CD4-positive, alpha-beta T cell treated with Interleukin-4 for 1 hour (primary cell): ENCODE measurements at regions not wholly inside any gene's neighbourhood (a gene's known extent, or its start where the extent isn't known, plus 50 kb on each side); places are given as distances from the start of the nearest gene placed in this dataset.
"Not testable (repeated sequence)": the region's sequence is repeated elsewhere in the genome, so short reads cannot be mapped to it uniquely, and the experiment has no call there.

ENCODE experiments used
- DNase-seq, 2 donors: peaks; one replicate each; pipeline ENCODE4 v3.0.0-alpha.2; 2020 to 2022

GRCh38 chr5:1961952-1962595, 79.3 kb upstream of the IRX4 start:
- no peak for DNase-seq

DNA sequence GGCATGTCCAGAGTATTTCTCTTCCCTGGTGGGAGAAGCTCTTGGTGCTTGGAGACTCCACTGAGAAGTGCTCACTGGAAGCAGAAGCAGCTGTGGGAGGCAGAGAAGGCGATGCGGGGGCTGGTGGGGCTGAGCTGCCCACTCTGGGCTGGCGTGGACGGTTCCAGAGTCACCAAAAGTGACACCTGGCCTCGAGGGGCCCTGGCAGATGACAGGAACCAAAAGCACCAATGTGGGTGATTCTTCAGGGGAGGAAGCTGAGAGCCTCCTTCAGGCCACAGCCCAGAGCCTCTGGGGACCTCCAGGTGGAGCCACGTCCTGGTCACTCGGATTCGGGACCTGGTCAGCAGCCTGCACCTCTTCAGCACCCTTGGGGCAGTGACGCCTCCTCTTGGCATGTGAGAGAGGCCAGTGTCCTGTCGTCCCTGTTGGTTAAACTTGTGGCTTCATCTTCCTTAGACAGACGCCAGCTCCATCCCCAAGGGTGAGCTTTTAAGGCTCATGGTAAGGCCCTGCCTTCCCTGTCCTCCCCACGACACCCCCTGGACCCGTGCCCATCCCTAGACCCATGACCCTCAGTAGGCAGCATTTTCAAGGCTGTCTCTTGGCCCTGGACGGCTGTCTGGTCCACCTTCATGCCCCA, 78.7 kb upstream of the IRX4 start:
- no peak for DNase-seq

DNA sequence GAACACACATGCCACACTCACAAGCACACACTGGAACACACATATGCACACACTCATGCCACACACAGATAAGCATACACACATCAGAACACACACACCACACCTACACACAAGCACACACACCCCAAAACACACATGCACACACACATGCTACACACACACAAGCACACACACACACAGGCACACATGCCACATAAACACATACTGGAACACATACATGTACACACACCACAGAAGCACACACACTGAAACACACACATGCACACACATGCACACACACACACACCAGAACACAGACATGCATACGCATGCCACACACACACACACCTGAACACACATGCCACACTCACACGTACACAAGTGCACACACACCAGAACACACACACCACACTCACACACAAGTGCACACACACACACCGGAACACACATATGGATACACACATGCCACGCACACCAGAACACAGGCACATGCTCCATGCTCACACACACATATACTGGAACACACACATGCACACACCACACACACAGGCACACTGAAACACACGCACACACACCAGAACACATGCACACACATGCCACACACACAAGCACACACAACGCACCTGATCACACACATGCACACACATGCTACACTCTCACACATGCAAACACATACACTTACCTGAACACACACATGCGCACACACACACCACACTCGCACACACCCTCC, 78.0 kb upstream of the IRX4 start:
- no peak for DNase-seq

DNA sequence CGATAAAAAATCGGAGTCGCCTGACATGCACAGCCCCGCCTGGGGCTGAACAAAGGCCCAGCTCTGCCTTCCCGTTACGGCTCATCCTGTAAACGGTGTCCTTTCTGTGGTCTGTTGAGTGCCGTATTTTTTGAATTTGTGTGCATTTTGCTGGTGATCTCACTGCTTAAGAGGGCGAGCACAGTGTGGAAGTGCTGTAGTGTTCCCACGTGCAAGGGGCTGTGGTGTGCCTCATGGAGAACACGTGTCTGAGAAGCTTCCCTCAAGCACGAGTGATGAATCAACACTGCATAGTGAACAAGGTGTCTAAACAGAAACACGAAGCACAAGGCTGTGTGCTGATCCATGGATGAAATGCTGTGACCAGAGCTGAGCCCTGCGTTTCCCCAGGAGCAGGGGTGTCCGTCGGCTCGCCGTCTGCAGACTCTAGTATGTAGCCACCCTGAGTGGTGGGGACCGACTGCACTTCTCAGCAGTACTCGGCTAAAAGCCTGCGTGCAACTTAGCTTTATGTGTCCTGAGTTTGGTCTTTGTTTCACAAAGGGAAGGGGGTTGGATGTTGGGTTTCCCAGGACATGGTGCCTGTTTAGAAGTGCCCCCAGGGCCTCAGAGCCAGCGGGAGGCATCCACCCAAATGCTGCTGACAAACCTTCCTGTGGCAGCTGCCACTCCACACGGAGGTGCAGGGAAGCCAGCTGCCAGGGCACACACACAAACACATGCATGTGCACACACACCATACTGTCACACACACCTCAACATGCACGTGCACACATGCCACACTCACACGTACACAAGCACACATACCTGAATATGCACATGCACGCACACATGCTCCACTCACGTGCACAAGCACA, 77.2 kb upstream of the IRX4 start:
- no peak for DNase-seq

- DNase-seq, result no peak
Observed at GRCh38 chr5:1959231-1959630, 76.5 kb upstream of the IRX4 start.

GRCh38 chr5:1958211-1959010, 75.7 kb upstream of the IRX4 start:
- DNase-seq, result no peak

GRCh38 chr5:1955586-1955985, 72.9 kb upstream of the IRX4 start:
- DNase-seq, result no peak

GRCh38 chr5:1953710-1954109, 71.0 kb upstream of the IRX4 start:
- DNase-seq, result not testable (repeated sequence)

GRCh38 chr5:1952444-1953099, 69.8 kb upstream of the IRX4 start:
- no peak for DNase-seq

DNA sequence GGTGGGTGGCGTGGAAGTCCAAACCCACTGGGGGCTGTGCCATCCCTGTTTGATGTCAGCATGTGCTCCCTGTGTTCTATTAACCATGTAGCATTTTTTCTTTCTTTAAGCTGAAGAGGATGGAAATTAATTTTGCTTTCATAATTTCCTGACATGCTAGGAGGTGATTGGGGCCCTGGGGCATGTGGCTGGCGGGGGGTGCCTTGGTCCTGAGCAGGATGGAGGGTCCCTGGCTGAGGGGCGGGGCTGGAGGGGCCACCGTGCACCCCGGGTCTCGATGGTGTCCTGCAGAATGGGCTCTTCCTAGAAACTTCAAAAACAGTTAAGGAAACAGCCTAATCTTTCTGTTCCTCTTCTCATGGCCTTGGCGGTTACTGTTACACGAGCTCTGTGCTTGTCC, 69.3 kb upstream of the IRX4 start:
- no peak for DNase-seq

DNA sequence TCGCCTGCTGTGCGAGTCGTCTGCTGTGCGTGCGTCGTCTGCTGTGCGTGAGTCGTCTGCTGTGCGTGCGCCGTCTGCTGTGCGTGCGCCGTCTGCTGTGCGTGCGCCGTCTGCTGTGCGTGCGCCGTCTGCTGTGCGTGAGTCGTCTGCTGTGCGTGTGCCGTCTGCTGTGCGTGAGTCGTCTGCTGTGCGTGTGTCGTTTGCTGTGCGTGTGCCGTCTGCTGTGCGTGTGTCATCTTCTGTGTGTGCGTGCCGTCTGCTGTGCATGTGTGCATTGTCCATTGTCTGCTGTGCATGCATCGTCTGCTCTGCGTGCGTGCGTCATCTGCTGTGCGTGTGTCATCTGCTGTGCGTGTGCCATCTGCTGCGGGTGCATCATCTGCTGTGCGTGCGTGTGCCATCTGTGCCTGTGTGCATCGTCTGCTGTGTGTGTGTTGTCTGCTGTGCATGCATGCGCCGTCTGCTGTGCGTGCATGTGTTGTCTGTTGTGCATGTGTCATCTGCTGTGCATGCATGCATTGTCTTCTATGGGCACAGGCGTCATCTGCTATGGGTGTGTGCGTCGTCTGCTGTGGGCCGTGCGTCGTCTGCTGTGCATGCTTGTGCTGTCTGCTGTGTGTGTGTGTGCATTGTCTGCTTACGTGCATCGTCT, 68.6 kb upstream of the IRX4 start:
- no peak for DNase-seq

- no peak for DNase-seq
Observed at GRCh38 chr5:1950708-1951103, 68.0 kb upstream of the IRX4 start.

DNA sequence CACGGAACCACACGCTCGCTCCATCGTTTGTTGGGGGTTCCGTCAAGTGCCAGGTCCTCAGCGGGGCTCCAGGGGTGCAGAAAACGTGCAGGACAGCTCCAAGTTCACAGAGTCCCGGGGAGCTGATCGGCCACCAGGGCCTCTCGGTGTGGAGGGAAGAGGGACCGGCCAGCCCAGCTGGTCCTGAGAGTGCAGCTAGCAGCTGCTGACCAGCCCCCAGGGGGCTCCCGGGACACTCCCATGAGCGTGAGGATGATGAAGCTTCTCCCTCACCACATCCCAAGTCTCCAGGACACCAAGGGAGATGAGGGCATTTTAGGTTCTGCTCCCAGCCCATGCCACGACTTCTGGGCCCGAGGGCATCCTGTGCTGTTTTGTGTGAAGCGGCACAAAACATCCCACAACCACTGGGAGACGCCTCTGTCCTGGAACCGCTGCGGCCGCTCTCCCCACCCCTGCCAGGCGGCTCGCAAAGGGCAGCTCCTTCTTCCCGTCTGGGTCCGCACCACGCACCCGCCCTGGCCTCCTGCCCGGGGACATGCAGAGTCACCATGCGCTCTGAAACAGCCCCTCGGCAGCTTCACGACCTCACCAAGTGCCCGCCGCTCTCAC, 67.5 kb upstream of the IRX4 start:
- no peak for DNase-seq

GRCh38 chr5:1949253-1949652, 66.5 kb upstream of the IRX4 start:
- no peak for DNase-seq

- DNase-seq, result no peak
Observed at GRCh38 chr5:1948663-1949191, 66.0 kb upstream of the IRX4 start.

GRCh38 chr5:1948111-1948510, 65.4 kb upstream of the IRX4 start:
- DNase-seq, result no peak

- no peak for DNase-seq
Observed at GRCh38 chr5:1946776-1947175, 64.1 kb upstream of the IRX4 start.

GRCh38 chr5:1946122-1946677, 63.5 kb upstream of the IRX4 start:
- no peak for DNase-seq

DNA sequence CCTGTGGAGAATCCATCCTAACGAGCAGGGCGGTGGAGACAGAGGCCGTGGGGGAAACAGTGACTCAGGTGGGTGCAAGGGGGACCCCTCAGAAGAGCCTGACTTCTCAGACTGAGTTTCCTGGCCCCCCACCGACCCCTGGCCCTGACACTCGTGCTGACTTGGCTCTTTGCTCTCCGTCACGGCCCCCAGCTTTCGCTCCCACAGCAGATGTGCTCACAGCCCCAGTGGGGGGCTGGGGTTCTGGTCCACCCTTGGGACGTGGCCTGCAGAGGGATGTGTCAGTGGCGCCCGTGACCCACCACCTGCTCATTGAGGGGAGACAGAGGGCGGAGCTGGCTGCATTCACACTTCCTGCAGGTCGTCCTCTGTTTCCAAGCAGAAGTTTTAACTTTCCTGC, 62.9 kb upstream of the IRX4 start:
- DNase-seq, result no peak

DNA sequence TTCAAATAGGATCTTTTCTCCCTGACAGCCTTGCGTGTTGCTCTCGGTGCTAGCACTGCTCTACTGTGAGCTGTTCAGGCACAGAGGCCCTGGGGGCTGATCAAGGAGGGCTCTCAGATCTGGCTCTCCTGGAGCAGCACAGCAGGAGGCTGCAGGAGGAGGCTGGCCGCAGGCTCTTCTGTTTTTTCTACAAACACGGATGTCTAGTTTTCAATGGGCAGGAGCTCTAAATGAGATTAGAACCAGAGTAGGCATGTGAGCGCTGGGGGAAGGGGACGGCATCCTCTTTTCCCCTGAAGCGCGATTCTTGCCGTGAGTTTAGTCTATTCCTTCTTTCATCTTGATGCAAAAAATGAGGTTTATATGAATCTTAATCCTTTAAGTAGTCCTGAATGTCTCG, 61.7 kb upstream of the IRX4 start:
- no peak for DNase-seq
